SK-N-SH (cell line): ENCODE measurements at regions not wholly inside any gene's neighbourhood (a gene's known extent, or its start where the extent isn't known, plus 50 kb on each side); places are given as distances from the start of the nearest gene placed in this dataset.

Source experiments
- CTCF ChIA-PET: fragments of 300-600, 350-600 bp; formaldehyde crosslinking; extraction: SDS; loops from one replicate; lab custom pipeline; 2021; lab: Yijun Ruan, JAX
- POLR2A ChIA-PET: fragments of 350-600 bp; sonication (Branson Sonifier 250); formaldehyde crosslinking; extraction: SDS; loops from one replicate; lab custom pipeline; 2020; ENCODE audit warnings: antibody characterized with exemption, inconsistent platforms; lab: Yijun Ruan, JAX
- DNase-seq: peaks from one replicate; pipeline ENCODE4 v3.0.0; 2012
- H2AFZ ChIP-seq: fragments of 200-600 bp; sonication (generic); 2 replicates; pipeline ENCODE4 v1.8.1; 2016; ENCODE audit warnings: antibody characterized with exemption, mild to moderate bottlenecking, low read depth
- H3F3A ChIP-seq: fragments of 200-600 bp; sonication (generic); replicated peaks from 2 replicates; pipeline ENCODE3; 2016; ENCODE audit warnings: antibody characterized with exemption, mild to moderate bottlenecking; ENCODE audit not compliant: insufficient read depth
- H3K27ac ChIP-seq, 2 experiments: fragments of 200-500 bp in 1 of 2; fragments of 200-600 bp in 1 of 2; sonication (Bioruptor generic) in 1 of 2; sonication (generic), shearing (Covaris generic) in 1 of 2; 2 replicates each; pipeline versions ENCODE4 v1.5.1 to v1.6.1; 2014 to 2016; ENCODE audit warnings: low read depth in 2 of 2, inconsistent platforms in 1 of 2, low read length in 1 of 2, mild to moderate bottlenecking in 1 of 2, mixed read lengths in 1 of 2
- H3K27me3 ChIP-seq: fragments of 200-600 bp; sonication (generic), shearing (Covaris generic); 2 replicates; pipeline ENCODE4 v1.6.1; 2016; ENCODE audit warnings: mixed run types; ENCODE audit not compliant: insufficient read depth
- H3K36me3 ChIP-seq, 2 experiments: fragments of 200-500 bp in 1 of 2; fragments of 200-600 bp in 1 of 2; sonication (Bioruptor generic) in 1 of 2; sonication (generic) in 1 of 2; replicated peaks in 1 of 2; 2 replicates each; pipeline versions ENCODE3 to v1.5.1; 2014 to 2016; ENCODE audit warnings: low read length in 1 of 2, mild to moderate bottlenecking in 1 of 2; ENCODE audit not compliant: insufficient read depth in 2 of 2, control insufficient read depth in 1 of 2
- H3K4me1 ChIP-seq, 2 experiments: fragments of 200-500 bp in 1 of 2; fragments of 200-600 bp in 1 of 2; sonication (Bioruptor generic) in 1 of 2; sonication (generic), shearing (Covaris generic) in 1 of 2; 2 replicates each; pipeline versions ENCODE4 v1.5.1 to v1.6.1; 2014 to 2016; ENCODE audit warnings: low read depth in 1 of 2, low read length in 1 of 2, mixed run types in 1 of 2; ENCODE audit not compliant: insufficient read depth in 2 of 2, control insufficient read depth in 1 of 2
- H3K4me2 ChIP-seq: fragments of 200-600 bp; sonication (generic), shearing (Covaris generic); 2 replicates; pipeline ENCODE4 v1.6.1; 2017; ENCODE audit warnings: mixed run types
- H3K4me3 ChIP-seq, 2 experiments: fragments of 200-500 bp in 1 of 2; fragments of 200-600 bp in 1 of 2; sonication (Bioruptor generic) in 1 of 2; sonication (generic), shearing (Covaris generic) in 1 of 2; 2 replicates each; pipeline versions ENCODE4 v1.5.1 to v1.8.1; 2014 to 2016; ENCODE audit warnings: low read depth in 2 of 2, inconsistent platforms in 1 of 2, low read length in 1 of 2, mild to moderate bottlenecking in 1 of 2, mixed read lengths in 1 of 2, moderate library complexity in 1 of 2
- H3K79me2 ChIP-seq: fragments of 200-600 bp; sonication (generic); 2 replicates; pipeline ENCODE4 v1.8.1; 2017; ENCODE audit warnings: mild to moderate bottlenecking; ENCODE audit not compliant: insufficient read depth
- H3K9ac ChIP-seq: fragments of 200-600 bp; sonication (generic); 2 replicates; pipeline ENCODE4 v1.6.1; 2017; ENCODE audit warnings: mixed run types
- H3K9me2 ChIP-seq: fragments of 200-600 bp; sonication (generic); 2 replicates; pipeline ENCODE4 v1.6.1; 2017; ENCODE audit warnings: mixed run types
- H3K9me3 ChIP-seq: fragments of 200-600 bp; sonication (generic); 2 replicates; pipeline ENCODE4 v1.6.1; 2017; ENCODE audit warnings: mixed run types, mild to moderate bottlenecking, moderate library complexity
- H4K20me1 ChIP-seq: fragments of 200-600 bp; sonication (generic); 2 replicates; pipeline ENCODE4 v1.6.1; 2017; ENCODE audit warnings: mild to moderate bottlenecking, mixed run types; ENCODE audit not compliant: insufficient read depth
- CTCF ChIP-seq: fragments of 200-600 bp; sonication (generic); IDR thresholded peaks from 2 replicates; pipeline ENCODE4 v1.6.1; 2017; ENCODE audit warnings: antibody characterized with exemption, mild to moderate bottlenecking, moderate library complexity
- ELF1 ChIP-seq: IDR thresholded peaks from 2 replicates; pipeline ENCODE4 v1.4.0; 2012
- FOXM1 ChIP-seq: IDR thresholded peaks from 2 replicates; pipeline ENCODE4 v1.4.0; 2012; ENCODE audit warnings: low read depth, mild to moderate bottlenecking
- IRF3 ChIP-seq: fragments of 150-350 bp; IDR thresholded peaks from 2 replicates; pipeline ENCODE4 v1.6.1; 2016; ENCODE audit warnings: mild to moderate bottlenecking, low read depth, low read length
- JUND ChIP-seq: IDR thresholded peaks from 2 replicates; pipeline ENCODE4 v1.4.0; 2012
- RAD21 ChIP-seq: IDR thresholded peaks from 2 replicates; pipeline ENCODE4 v1.6.1; 2012; ENCODE audit warnings: mild to moderate bottlenecking, low read length
- REST ChIP-seq: IDR thresholded peaks from 2 replicates; pipeline ENCODE4 v1.6.1; 2012; ENCODE audit warnings: mild to moderate bottlenecking, low read depth, low read length, moderate library complexity
- TEAD4 ChIP-seq: IDR thresholded peaks from 2 replicates; pipeline ENCODE4 v1.4.0; 2012; ENCODE audit warnings: mild to moderate bottlenecking, borderline replicate concordance; ENCODE audit not compliant: insufficient read depth
- WGBS: methylation state at CpG from one replicate; pipeline ENCODE4 v1.1.6; 2017; ENCODE audit warnings: low lambda C conversion rate; 5-methylcytosine and 5-hydroxymethylcytosine counted together

- peak overlapping the region; percentile 77 for H2AFZ ChIP-seq
- H3K79me2 ChIP-seq: no peaks in the 10 kb centered on the region
- ChIA-PET POLR2A (no interaction called here), CTCF (interaction anchor here (0.8 to 1.0 kb wide), 3 partner anchors 18 to 187 kb away, joined by 3 read pairs; no protein-coding TSS in a partner anchor)
- 77% methylated on average over 4 of the region's 4 CpGs for WGBS
- peak overlapping the region; percentile 2; the same call in 1 of the 2 replicates for H3K9ac ChIP-seq
- H3K9me2 ChIP-seq: no peaks in the 10 kb centered on the region
- DNase-seq: no peak
- H3K36me3 ChIP-seq: no peaks in the 10 kb centered on the region
- no peaks in the 10 kb centered on the region for H4K20me1 ChIP-seq
- H3K4me3 ChIP-seq: no peak overlapping the region
- TF ChIP-seq FOXM1 (no peak), JUND (0 out of 2 replicates have a peak, but pooled peaks have one; percentile 7), CTCF (peak; percentile 49), REST (no peak), TEAD4 (no peak)
- peaks cover 16% of the 10 kb centered on the region for H3F3A ChIP-seq
- H3K27me3 ChIP-seq: no peaks in the 10 kb centered on the region
- H3K27ac ChIP-seq: peak overlapping the region in 1 of 2 experiments; percentile 66; a peak in 2 of 4 replicates
- H3K9me3 ChIP-seq: no peaks in the 10 kb centered on the region
- peaks cover 0 to 5% of the 10 kb centered on the region in 2 experiments; a peak in 1 of 4 replicates for H3K4me1 ChIP-seq
- peak overlapping the region; percentile 61 for H3K4me2 ChIP-seq
Observed at GRCh38 chr10:60466267-60467201, 76.9 kb upstream of the ANK3 start.

- Histone ChIP-seq H3K9me3 (no peaks in the 10 kb centered on the region), H3K27ac (peak overlapping the region in 1 of 2 experiments; percentile 66; a peak in 2 of 4 replicates), H3K36me3 (no peaks in the 10 kb centered on the region), H3K27me3 (no peaks in the 10 kb centered on the region), H3K9me2 (no peaks in the 10 kb centered on the region), H3K9ac (no peak overlapping the region), H3K4me1 (peaks cover 0 to 5% of the 10 kb centered on the region in 2 experiments; a peak in 1 of 4 replicates), H3K4me3 (no peak overlapping the region), H3F3A (peaks cover 16% of the 10 kb centered on the region), H4K20me1 (no peaks in the 10 kb centered on the region), H3K4me2 (no peak overlapping the region), H3K79me2 (no peaks in the 10 kb centered on the region), H2AFZ (0 out of 2 replicates have a peak overlapping the region, but pooled peaks have one; percentile 31)
- no peak for DNase-seq
- no peak for TF ChIP-seq IRF3
- no peak for TF ChIP-seq RAD21
- no peak for TF ChIP-seq ELF1
- ChIA-PET CTCF (interaction anchor here (0.8 to 0.9 kb wide), 2 partner anchors 19 to 188 kb away, joined by 3 read pairs; no protein-coding TSS in a partner anchor), POLR2A (no interaction called here)
- 68% methylated on average over 2 of the region's 2 CpGs for WGBS
Observed at GRCh38 chr10:60465801-60466200, 76.1 kb upstream of the ANK3 start.
